ENCODE measurements at regions not wholly inside any gene's neighbourhood (a gene's known extent, or its start where the extent isn't known, plus 50 kb on each side); places are given as distances from the start of the nearest gene placed in this dataset.

- no peak for DNase-seq
Observed at GRCh38 chrX:39456894-39457604, 640.7 kb downstream of the BCOR start.

GRCh38 chrX:39458779-39459178 is 639.0 kb downstream of the BCOR start:
- no peak for DNase-seq

- no peak for DNase-seq
Observed at GRCh38 chrX:39459204-39459603, 638.6 kb downstream of the BCOR start.

- DNase-seq, result no peak
Observed at GRCh38 chrX:39459952-39460351, 637.8 kb downstream of the BCOR start.

- DNase-seq, result no peak
Observed at GRCh38 chrX:39460499-39460898, 637.3 kb downstream of the BCOR start.

- no peak for DNase-seq
Observed at GRCh38 chrX:39462835-39463234, 634.9 kb downstream of the BCOR start.

- no peak for DNase-seq
Observed at GRCh38 chrX:39464253-39464652, 633.5 kb downstream of the BCOR start.

- DNase-seq, result no peak
Observed at GRCh38 chrX:39465467-39465866, 632.3 kb downstream of the BCOR start.

- no peak for DNase-seq
Observed at GRCh38 chrX:39465906-39466305, 631.9 kb downstream of the BCOR start.

- DNase-seq, result no peak
Observed at GRCh38 chrX:39469126-39469525, 628.6 kb downstream of the BCOR start.

- no peak for DNase-seq
Observed at GRCh38 chrX:39470588-39471407, 627.0 kb downstream of the BCOR start.

GRCh38 chrX:39472161-39472560 is 625.6 kb downstream of the BCOR start:
- no peak for DNase-seq

GRCh38 chrX:39473812-39474211 is 623.9 kb downstream of the BCOR start:
- no peak for DNase-seq

- no peak for DNase-seq
Observed at GRCh38 chrX:39475372-39475771, 622.4 kb downstream of the BCOR start.

GRCh38 chrX:39476604-39477021 is 621.1 kb downstream of the BCOR start:
- no peak for DNase-seq

GRCh38 chrX:39477031-39477761 is 620.6 kb downstream of the BCOR start:
- no peak for DNase-seq

- peak in 1 of 4 experiments; percentile 7 for DNase-seq
Observed at GRCh38 chrX:39477762-39478120, 620.0 kb downstream of the BCOR start.

- no peak for DNase-seq
Observed at GRCh38 chrX:39479856-39480255, 617.9 kb downstream of the BCOR start.

GRCh38 chrX:39480963-39481362 is 616.8 kb downstream of the BCOR start:
- DNase-seq, result no peak

- DNase-seq, result no peak
Observed at GRCh38 chrX:39481621-39482020, 616.1 kb downstream of the BCOR start.

GRCh38 chrX:39484159-39485068 is 613.3 kb downstream of the BCOR start:
- no peak for DNase-seq

GRCh38 chrX:39487166-39487968 is 610.4 kb downstream of the BCOR start:
- DNase-seq, result no peak
